ENCODE measurements at regions not wholly inside any gene's neighbourhood (a gene's known extent, or its start where the extent isn't known, plus 50 kb on each side); places are given as distances from the start of the nearest gene placed in this dataset.

- no peak for TF ChIP-seq ZBTB49 (CRISPR knock-in tag; IDR thresholded peaks at IDR 0.05; ENCODE audit: borderline replicate concordance)
- TF ChIP-seq ZNF224 (CRISPR knock-in tag; IDR thresholded peaks at IDR 0.05) = no peak
- no peak for TF ChIP-seq ELF1 (CRISPR knock-in tag; IDR thresholded peaks at IDR 0.05)
- TF ChIP-seq ZNF263 (CRISPR knock-in tag; IDR thresholded peaks at IDR 0.05) = no peak
- no peak for TF ChIP-seq ZNF614 (CRISPR knock-in tag; IDR thresholded peaks at IDR 0.05; ENCODE audit: borderline replicate concordance)
- TF ChIP-seq HNRNPUL1 (IDR thresholded peaks at IDR 0.05; ENCODE audit: low read depth, low read length) = no peak
- no peak for TF ChIP-seq GPN1 (CRISPR knock-in tag; IDR thresholded peaks at IDR 0.05; ENCODE audit: borderline replicate concordance)
- TF ChIP-seq ZNF704 (CRISPR knock-in tag; IDR thresholded peaks at IDR 0.05; ENCODE audit: borderline replicate concordance) = no peak
- no peak for TF ChIP-seq ZNF607 (CRISPR knock-in tag; IDR thresholded peaks at IDR 0.05; ENCODE audit: borderline replicate concordance)
- TF ChIP-seq ZIK1 (CRISPR knock-in tag; IDR thresholded peaks at IDR 0.05; ENCODE audit: borderline replicate concordance, low read depth) = no peak
Measured at GRCh38 chrX:125198546-125198945, 121.1 kb upstream of the TEX13C start (continued).
